Endodermal cell (in vitro differentiated cells): ENCODE measurements at regions not wholly inside any gene's neighbourhood (a gene's known extent, or its start where the extent isn't known, plus 50 kb on each side); places are given as distances from the start of the nearest gene placed in this dataset.

Experiments used
- DNase-seq: peaks from one replicate; pipeline ENCODE4 v3.0.0-alpha.2; 2017
- H3K27ac ChIP-seq: 2 replicates; pipeline ENCODE4 v1.5.1; 2013; ENCODE audit warnings: mild to moderate bottlenecking, low read depth, low read length, moderate library complexity
- H3K27me3 ChIP-seq: 2 replicates; pipeline ENCODE4 v1.6.1; 2013; ENCODE audit warnings: mild to moderate bottlenecking, low read length, moderate library complexity; ENCODE audit not compliant: insufficient read depth, control insufficient read depth, poor library complexity, severe bottlenecking
- H3K36me3 ChIP-seq: 2 replicates; pipeline ENCODE4 v1.7.0; 2013; ENCODE audit warnings: mild to moderate bottlenecking, low read length, moderate library complexity; ENCODE audit not compliant: control insufficient read depth, insufficient read depth
- H3K4me1 ChIP-seq: one replicate; pipeline ENCODE4 v1.7.0; 2013; ENCODE audit warnings: low read length; ENCODE audit not compliant: control insufficient read depth, insufficient read depth
- H3K4me3 ChIP-seq: 2 replicates; pipeline ENCODE4 v1.5.1; 2013; ENCODE audit warnings: mild to moderate bottlenecking, low read length, moderate library complexity
- H3K9ac ChIP-seq: 2 replicates; pipeline ENCODE4 v1.6.1; 2013; ENCODE audit warnings: mild to moderate bottlenecking, low read length, moderate library complexity; ENCODE audit not compliant: poor library complexity, severe bottlenecking; ENCODE audit errors: extremely low read depth
- H3K9me3 ChIP-seq: 2 replicates; pipeline ENCODE4 v1.6.1; 2013; ENCODE audit warnings: mild to moderate bottlenecking, low read length, moderate library complexity; ENCODE audit not compliant: control insufficient read depth
- H3K27ac Mint-ChIP-seq: 2 replicates; pipeline ENCODE4 v1.8.0; 2020; ENCODE audit warnings: mixed read lengths
- H3K27me3 Mint-ChIP-seq: 2 replicates; pipeline ENCODE4 v1.8.0; 2021; ENCODE audit warnings: mild to moderate bottlenecking, mixed read lengths; ENCODE audit not compliant: insufficient read depth
- H3K36me3 Mint-ChIP-seq: 2 replicates; pipeline ENCODE4 v1.8.0; 2020; ENCODE audit warnings: low read depth, mixed read lengths
- H3K4me1 Mint-ChIP-seq: 2 replicates; pipeline ENCODE4 v1.8.0; 2020; ENCODE audit warnings: mixed read lengths
- H3K4me3 Mint-ChIP-seq: 2 replicates; pipeline ENCODE4 v1.8.0; 2020; ENCODE audit warnings: mild to moderate bottlenecking, moderate library complexity, mixed read lengths
- H3K9me3 Mint-ChIP-seq: 2 replicates; pipeline ENCODE4 v1.8.0; 2020; ENCODE audit warnings: mild to moderate bottlenecking, mixed read lengths
- CTCF ChIP-seq: fragments of 200-600 bp; sonication (generic); conservative IDR thresholded peaks from 2 replicates; pipeline ENCODE4 v1.5.0; 2021; ENCODE audit warnings: antibody characterized with exemption, mild to moderate bottlenecking
- WGBS, 2 experiments: methylation state at CpG; one replicate each; pipeline versions ENCODE4 v1.1.5 to v1.1.7; 2013; ENCODE audit warnings: missing lambda C conversion rate in 2 of 2, mixed read lengths in 1 of 2; ENCODE audit not compliant: insufficient coverage in 1 of 2, insufficient read length in 1 of 2; 5-methylcytosine and 5-hydroxymethylcytosine counted together

GRCh38 chr14:38384741-38385140 lies 128.8 kb upstream of the CLEC14A start:
- Histone ChIP-seq H3K9me3 (no peaks in the 10 kb centered on the region), H3K27ac (no peak overlapping the region), H3K27me3 (no peaks in the 10 kb centered on the region), H3K9ac (no peak overlapping the region), H3K36me3 (no peaks in the 10 kb centered on the region), H3K4me1 (no peaks in the 10 kb centered on the region), H3K4me3 (no peak overlapping the region)
- H3K27ac Mint-ChIP-seq = no peak overlapping the region
- DNase-seq = no peak
- no peak for TF ChIP-seq CTCF
- H3K27me3 Mint-ChIP-seq = peaks cover 2% of the 10 kb centered on the region
- peaks cover 12% of the 10 kb centered on the region for H3K9me3 Mint-ChIP-seq
- no peaks in the 10 kb centered on the region for H3K36me3 Mint-ChIP-seq
- H3K4me1 Mint-ChIP-seq = peaks cover 13% of the 10 kb centered on the region
- no peak overlapping the region for H3K4me3 Mint-ChIP-seq
- 86% methylated on average over 1 of the region's 1 CpG; no CpG with 5 or more reads in 1 of the 2 experiments for WGBS, 2 experiments

- H3K36me3 ChIP-seq = no peaks in the 10 kb centered on the region
- H3K27me3 ChIP-seq = no peaks in the 10 kb centered on the region
- Mint-ChIP-seq H3K4me3 (no peak overlapping the region), H3K9me3 (no peaks in the 10 kb centered on the region), H3K36me3 (no peaks in the 10 kb centered on the region), H3K4me1 (no peaks in the 10 kb centered on the region), H3K27ac (no peak overlapping the region), H3K27me3 (no peaks in the 10 kb centered on the region)
- H3K4me3 ChIP-seq = no peak overlapping the region
- no peak for DNase-seq
- no peak overlapping the region for H3K27ac ChIP-seq
- no peak for TF ChIP-seq CTCF
- WGBS, 2 experiments = 90 to 92% methylated on average over 2 to 4 of the region's 4 CpGs
- H3K9ac ChIP-seq = no peak overlapping the region
- H3K4me1 ChIP-seq = no peaks in the 10 kb centered on the region
- no peaks in the 10 kb centered on the region for H3K9me3 ChIP-seq
Observed at GRCh38 chr14:38367922-38368321, 112.0 kb upstream of the CLEC14A start.

GRCh38 chr14:38366374-38366773 lies 110.5 kb upstream of the CLEC14A start:
- Mint-ChIP-seq H3K27me3 (no peaks in the 10 kb centered on the region), H3K9me3 (no peaks in the 10 kb centered on the region)
- 70 to 92% methylated on average over 2 to 3 of the region's 3 CpGs for WGBS, 2 experiments

More at GRCh38 chr14:38366374-38366773, 110.5 kb upstream of the CLEC14A start:
- Mint-ChIP-seq H3K27ac (no peak overlapping the region), H3K4me1 (no peaks in the 10 kb centered on the region), H3K4me3 (no peak overlapping the region), H3K36me3 (no peaks in the 10 kb centered on the region)
- no peak for TF ChIP-seq CTCF
- Histone ChIP-seq H3K36me3 (no peaks in the 10 kb centered on the region), H3K27ac (no peak overlapping the region), H3K4me1 (no peaks in the 10 kb centered on the region), H3K27me3 (no peaks in the 10 kb centered on the region), H3K9ac (no peak overlapping the region), H3K9me3 (no peaks in the 10 kb centered on the region), H3K4me3 (no peak overlapping the region)
- DNase-seq = no peak
